Activated T-cell treated with anti-CD3 and anti-CD28 coated beads, Interleukin-2, amount 50 U/mL, for 24 hours (primary cell): ENCODE measurements at regions not wholly inside any gene's neighbourhood (a gene's known extent, or its start where the extent isn't known, plus 50 kb on each side); places are given as distances from the start of the nearest gene placed in this dataset.

Experiments used
- DNase-seq: peaks from one replicate; pipeline ENCODE4 v3.0.0-alpha.2; 2020
- H3K27ac Mint-ChIP-seq: 2 replicates; pipeline ENCODE4 v1.8.0; 2020; ENCODE audit warnings: mild to moderate bottlenecking, mixed read lengths
- H3K27me3 Mint-ChIP-seq: 2 replicates; pipeline ENCODE4 v1.8.0; 2020; ENCODE audit warnings: mixed read lengths
- H3K36me3 Mint-ChIP-seq: 2 replicates; pipeline ENCODE4 v1.8.0; 2020; ENCODE audit warnings: low read depth, mixed read lengths
- H3K4me1 Mint-ChIP-seq: 2 replicates; pipeline ENCODE4 v1.8.0; 2020; ENCODE audit warnings: low read depth, mixed read lengths
- H3K4me3 Mint-ChIP-seq: 2 replicates; pipeline ENCODE4 v1.8.0; 2020; ENCODE audit warnings: mild to moderate bottlenecking, moderate library complexity, mixed read lengths
- H3K9me3 Mint-ChIP-seq: 2 replicates; pipeline ENCODE4 v1.8.0; 2020; ENCODE audit warnings: mixed read lengths

DNA sequence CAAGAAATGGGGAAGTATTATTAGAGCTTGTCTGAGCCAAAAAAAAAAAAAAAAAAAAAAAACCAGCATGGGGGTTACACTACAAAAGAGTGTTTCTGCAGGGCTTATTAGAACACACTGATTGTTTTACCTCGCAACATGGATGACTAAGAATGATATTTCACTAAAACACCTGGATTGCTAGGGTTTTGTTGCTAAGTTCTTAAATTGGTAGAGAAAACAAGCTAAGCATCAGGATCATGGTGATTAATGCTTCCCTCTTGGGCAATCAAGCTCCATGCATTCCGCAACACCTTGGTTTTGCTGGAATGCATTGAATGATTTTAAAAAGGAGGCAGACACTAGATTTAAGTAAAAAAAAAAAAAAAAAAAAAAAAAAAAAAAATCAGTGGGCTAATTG lies 931.4 kb upstream of the CDH8 start:
- Mint-ChIP-seq H3K4me3 (no peak overlapping the region), H3K9me3 (peaks cover 28% of the 10 kb centered on the region), H3K27ac (no peak overlapping the region), H3K36me3 (no peaks in the 10 kb centered on the region), H3K4me1 (no peaks in the 10 kb centered on the region), H3K27me3 (no peaks in the 10 kb centered on the region)
- no peak for DNase-seq

DNA sequence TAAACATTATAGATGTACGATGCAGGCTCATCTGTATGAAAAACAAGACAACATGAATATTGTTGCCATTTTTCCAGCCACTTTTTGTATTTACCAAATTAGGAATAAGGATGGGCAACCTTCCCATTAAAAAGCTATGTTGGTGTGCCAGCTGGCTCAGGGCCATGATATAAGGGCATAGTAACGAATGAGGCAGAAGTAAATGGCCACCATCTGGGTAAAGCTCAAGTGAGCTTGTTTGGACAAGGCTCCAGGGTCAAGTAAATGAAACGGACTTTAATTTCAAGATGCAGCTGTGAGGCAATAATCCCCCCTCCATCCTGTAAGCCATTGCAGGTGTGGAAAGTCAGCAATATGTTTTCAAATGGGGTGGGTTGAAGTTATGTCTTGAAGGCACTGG lies 930.9 kb upstream of the CDH8 start:
- Mint-ChIP-seq H3K4me1 (no peaks in the 10 kb centered on the region), H3K9me3 (peaks cover 28% of the 10 kb centered on the region), H3K4me3 (no peak overlapping the region), H3K36me3 (no peaks in the 10 kb centered on the region), H3K27ac (no peak overlapping the region), H3K27me3 (no peaks in the 10 kb centered on the region)
- no peak for DNase-seq

GRCh38 chr16:62966626-62967025 lies 930.4 kb upstream of the CDH8 start:
- no peak for DNase-seq
- Mint-ChIP-seq H3K4me3 (no peak overlapping the region), H3K4me1 (no peaks in the 10 kb centered on the region), H3K27me3 (no peaks in the 10 kb centered on the region), H3K36me3 (no peaks in the 10 kb centered on the region), H3K27ac (no peak overlapping the region), H3K9me3 (peaks cover 32% of the 10 kb centered on the region)

GRCh38 chr16:62965831-62966230 lies 929.6 kb upstream of the CDH8 start:
- Mint-ChIP-seq H3K36me3 (no peaks in the 10 kb centered on the region), H3K4me1 (no peaks in the 10 kb centered on the region), H3K9me3 (peaks cover 34% of the 10 kb centered on the region), H3K4me3 (no peak overlapping the region), H3K27ac (no peak overlapping the region), H3K27me3 (no peaks in the 10 kb centered on the region)
- DNase-seq = no peak

GRCh38 chr16:62963846-62964245 lies 927.6 kb upstream of the CDH8 start:
- no peak for DNase-seq
- no peaks in the 10 kb centered on the region for H3K4me1 Mint-ChIP-seq
- H3K27ac Mint-ChIP-seq = no peak overlapping the region
- no peak overlapping the region for H3K4me3 Mint-ChIP-seq
- H3K27me3 Mint-ChIP-seq = no peaks in the 10 kb centered on the region
- no peaks in the 10 kb centered on the region for H3K36me3 Mint-ChIP-seq
- H3K9me3 Mint-ChIP-seq = peaks cover 35% of the 10 kb centered on the region

DNA sequence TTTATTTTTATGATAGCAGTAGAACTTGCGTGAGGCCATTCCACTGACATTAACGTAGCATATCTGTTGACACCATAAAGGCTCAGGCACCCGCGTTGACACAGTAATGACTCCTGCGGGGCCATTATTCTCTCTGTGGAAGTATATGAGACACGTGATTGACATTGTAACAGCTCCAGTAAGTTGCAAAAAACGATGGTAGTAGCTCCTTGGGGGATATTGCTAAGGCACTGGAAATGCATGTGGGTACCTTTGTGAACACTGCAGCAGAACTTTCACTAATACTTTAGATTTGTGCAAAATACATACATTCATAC lies 918.8 kb upstream of the CDH8 start:
- Mint-ChIP-seq H3K9me3 (peaks cover 34% of the 10 kb centered on the region), H3K4me3 (no peak overlapping the region), H3K27me3 (no peaks in the 10 kb centered on the region), H3K36me3 (no peaks in the 10 kb centered on the region), H3K27ac (no peak overlapping the region), H3K4me1 (no peaks in the 10 kb centered on the region)
- no peak for DNase-seq

DNA sequence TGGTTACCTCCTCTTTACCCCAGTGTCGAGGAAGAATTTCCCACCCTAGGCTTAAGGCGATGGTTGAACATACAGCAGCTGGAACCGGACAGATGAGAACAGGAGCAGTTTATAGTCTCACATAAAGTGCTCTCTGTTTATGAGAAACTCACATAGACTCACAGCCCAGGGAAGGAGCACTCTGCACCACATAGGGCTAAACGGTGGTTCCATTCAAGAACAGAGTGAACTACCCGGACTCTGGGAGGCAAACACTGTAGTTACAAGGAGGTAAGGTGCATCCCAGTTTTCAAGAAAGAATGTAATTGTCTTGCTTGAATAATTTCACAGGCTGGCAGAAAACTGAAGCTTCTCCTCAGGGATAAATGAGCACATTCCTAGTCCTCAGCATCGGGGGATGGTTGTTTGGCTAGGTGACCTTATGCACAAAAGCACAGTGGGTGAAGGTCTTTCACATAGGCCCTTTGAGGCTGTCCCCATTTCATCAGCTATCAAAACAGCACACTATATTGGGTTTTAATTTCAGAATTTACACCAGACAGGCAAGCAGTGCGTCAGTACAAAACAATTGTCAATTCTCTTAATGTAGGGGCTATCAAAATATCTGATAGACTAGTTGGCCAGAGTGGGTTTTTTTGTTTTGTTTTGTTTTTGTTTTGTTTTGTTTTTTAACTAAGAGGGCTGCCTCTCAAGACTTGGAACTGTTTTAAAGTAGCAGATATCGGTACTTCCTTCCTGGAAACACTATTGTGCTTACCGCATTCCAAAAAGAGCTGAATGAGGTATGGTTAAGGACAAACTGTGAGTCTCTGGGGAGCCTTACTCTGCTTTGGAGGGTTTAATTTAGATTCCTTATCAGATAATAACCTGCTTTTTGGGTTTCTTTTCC lies 918.1 kb upstream of the CDH8 start:
- Mint-ChIP-seq H3K27me3 (no peaks in the 10 kb centered on the region), H3K4me1 (no peaks in the 10 kb centered on the region), H3K36me3 (no peaks in the 10 kb centered on the region), H3K4me3 (no peak overlapping the region), H3K9me3 (peaks cover 30% of the 10 kb centered on the region), H3K27ac (no peak overlapping the region)
- DNase-seq = no peak

- no peak overlapping the region for H3K4me3 Mint-ChIP-seq
- no peak overlapping the region for H3K27ac Mint-ChIP-seq
- H3K4me1 Mint-ChIP-seq = no peaks in the 10 kb centered on the region
- no peak for DNase-seq
- H3K9me3 Mint-ChIP-seq = peaks cover 33% of the 10 kb centered on the region
- no peaks in the 10 kb centered on the region for H3K27me3 Mint-ChIP-seq
- no peaks in the 10 kb centered on the region for H3K36me3 Mint-ChIP-seq
Measured at GRCh38 chr16:62950351-62950750, 914.1 kb upstream of the CDH8 start.

DNA sequence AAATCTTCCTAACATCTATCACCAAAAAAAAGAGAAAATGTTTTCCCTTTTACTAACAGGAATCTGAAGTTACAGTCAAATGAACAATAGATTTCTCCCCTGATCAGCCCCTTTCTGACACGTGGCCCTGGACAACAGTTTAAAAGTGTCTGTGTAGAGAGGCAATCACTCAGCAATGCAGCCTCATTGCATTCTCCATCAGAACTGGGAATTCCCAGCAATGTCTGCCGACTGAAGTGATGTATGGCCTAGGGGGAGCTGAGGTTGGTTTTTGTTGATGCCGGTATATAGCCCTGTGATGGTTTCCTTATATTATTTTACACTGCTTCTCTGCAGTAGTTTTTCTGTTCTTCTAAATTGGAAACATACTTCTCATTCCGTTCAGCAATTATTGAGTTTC lies 904.3 kb upstream of the CDH8 start:
- peaks cover 20% of the 10 kb centered on the region for H3K9me3 Mint-ChIP-seq
- no peaks in the 10 kb centered on the region for H3K27me3 Mint-ChIP-seq
- no peak for DNase-seq
- H3K36me3 Mint-ChIP-seq = no peaks in the 10 kb centered on the region
- H3K4me3 Mint-ChIP-seq = no peak overlapping the region
- no peak overlapping the region for H3K27ac Mint-ChIP-seq
- H3K4me1 Mint-ChIP-seq = no peaks in the 10 kb centered on the region

DNA sequence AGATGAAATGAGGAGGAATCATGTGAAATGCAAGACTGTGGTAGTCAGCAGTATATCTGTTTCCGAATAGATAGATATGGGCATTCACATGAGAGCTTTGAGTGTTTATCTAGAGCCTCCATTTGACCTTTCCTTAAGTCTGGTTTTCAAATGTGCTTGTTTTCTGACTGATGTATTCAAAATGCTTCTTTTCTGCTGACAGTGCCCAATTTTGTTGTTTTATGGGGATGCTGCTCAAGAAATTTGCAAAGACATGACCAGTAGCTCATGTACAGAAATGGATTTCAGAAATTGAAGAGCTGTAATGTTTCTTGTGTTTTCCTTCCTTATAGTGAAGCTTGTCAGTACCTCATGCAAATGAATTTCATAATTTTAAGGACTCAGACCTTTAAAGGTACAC lies 903.4 kb upstream of the CDH8 start:
- Mint-ChIP-seq H3K4me1 (no peaks in the 10 kb centered on the region), H3K27me3 (no peaks in the 10 kb centered on the region), H3K36me3 (no peaks in the 10 kb centered on the region), H3K4me3 (no peak overlapping the region), H3K27ac (no peak overlapping the region), H3K9me3 (peaks cover 20% of the 10 kb centered on the region)
- DNase-seq = no peak

- Mint-ChIP-seq H3K27ac (no peak overlapping the region), H3K9me3 (peaks cover 29% of the 10 kb centered on the region), H3K4me3 (no peak overlapping the region), H3K36me3 (no peaks in the 10 kb centered on the region), H3K4me1 (no peaks in the 10 kb centered on the region), H3K27me3 (no peaks in the 10 kb centered on the region)
- no peak for DNase-seq
Measured at GRCh38 chr16:62933929-62934328, 897.7 kb upstream of the CDH8 start.

DNA sequence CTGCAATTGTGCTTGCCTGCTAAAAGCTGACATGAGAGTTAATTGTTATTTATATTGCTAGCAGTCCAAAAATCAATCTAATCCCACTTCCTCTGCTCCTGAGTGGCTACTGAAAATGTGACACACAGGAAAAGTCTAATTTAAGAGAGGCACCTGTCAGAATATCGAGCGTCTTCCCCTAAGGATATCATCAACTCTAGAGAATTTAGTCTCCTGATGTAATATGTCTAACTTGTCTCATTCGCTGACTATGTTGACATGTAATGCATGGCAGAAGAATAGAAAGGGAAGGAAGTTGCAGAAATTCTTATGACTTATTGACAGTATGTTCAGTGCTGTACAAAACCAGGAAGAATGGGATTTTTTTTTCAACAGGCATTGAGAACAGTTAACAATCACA lies 893.4 kb upstream of the CDH8 start:
- H3K27ac Mint-ChIP-seq = no peak overlapping the region
- H3K4me1 Mint-ChIP-seq = no peaks in the 10 kb centered on the region
- no peak overlapping the region for H3K4me3 Mint-ChIP-seq
- no peaks in the 10 kb centered on the region for H3K36me3 Mint-ChIP-seq
- H3K9me3 Mint-ChIP-seq = peaks cover 36% of the 10 kb centered on the region
- no peaks in the 10 kb centered on the region for H3K27me3 Mint-ChIP-seq
- no peak for DNase-seq

DNA sequence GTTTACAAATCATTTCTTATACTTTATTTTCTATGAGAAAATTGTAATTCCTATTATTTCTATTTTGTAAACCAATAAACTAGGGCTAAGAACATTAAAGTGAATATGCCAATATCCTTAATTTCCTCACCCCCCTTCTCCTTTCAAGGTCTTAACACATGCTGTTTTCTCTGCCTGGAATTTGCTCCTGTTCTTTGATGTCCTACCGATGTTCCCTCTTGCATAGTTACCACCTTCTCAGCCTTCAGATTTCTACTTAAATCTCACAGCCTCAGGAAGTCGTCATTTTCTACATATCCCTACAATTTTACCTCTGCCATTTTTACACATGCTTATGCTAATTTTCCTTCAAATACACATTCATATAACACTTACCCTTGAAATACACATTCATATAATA lies 890.9 kb upstream of the CDH8 start:
- no peak overlapping the region for H3K27ac Mint-ChIP-seq
- DNase-seq = no peak
- H3K4me3 Mint-ChIP-seq = no peak overlapping the region
- H3K4me1 Mint-ChIP-seq = no peaks in the 10 kb centered on the region
- no peaks in the 10 kb centered on the region for H3K27me3 Mint-ChIP-seq
- no peaks in the 10 kb centered on the region for H3K36me3 Mint-ChIP-seq
- H3K9me3 Mint-ChIP-seq = peaks cover 37% of the 10 kb centered on the region

DNA sequence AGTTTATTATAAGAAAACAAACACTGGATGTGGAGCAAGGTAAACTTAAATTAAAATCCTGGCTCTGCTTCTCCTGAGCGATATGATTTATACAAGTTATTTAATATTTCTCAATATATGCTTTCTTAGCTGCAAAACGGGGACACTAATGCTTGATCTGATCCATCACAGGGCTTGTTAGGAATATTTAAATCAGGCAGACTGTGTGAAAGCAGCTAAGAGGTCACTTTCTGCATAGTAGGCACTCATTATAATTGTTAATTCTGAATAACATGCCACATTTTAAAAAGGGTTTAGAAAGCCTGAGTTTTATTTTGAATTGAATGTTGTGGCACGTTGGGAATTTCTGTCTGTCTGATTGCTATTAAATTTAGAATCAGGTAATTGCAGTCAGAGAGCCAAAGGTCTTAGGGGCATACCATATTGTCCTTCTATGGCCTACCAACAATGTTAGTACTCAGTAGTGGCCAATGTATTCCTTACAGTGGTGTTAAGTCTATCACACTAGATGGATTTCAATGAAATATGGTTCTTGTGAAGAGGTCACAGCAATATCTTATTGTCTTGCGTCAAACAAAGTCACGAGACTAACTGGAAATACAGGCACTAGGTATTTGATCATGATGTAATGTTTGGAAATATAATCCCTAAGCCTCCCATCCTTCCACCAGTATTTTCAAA lies 890.0 kb upstream of the CDH8 start:
- H3K4me1 Mint-ChIP-seq = no peaks in the 10 kb centered on the region
- no peaks in the 10 kb centered on the region for H3K36me3 Mint-ChIP-seq
- DNase-seq = no peak
- no peak overlapping the region for H3K27ac Mint-ChIP-seq
- no peak overlapping the region for H3K4me3 Mint-ChIP-seq
- no peaks in the 10 kb centered on the region for H3K27me3 Mint-ChIP-seq
- H3K9me3 Mint-ChIP-seq = peaks cover 34% of the 10 kb centered on the region

DNA sequence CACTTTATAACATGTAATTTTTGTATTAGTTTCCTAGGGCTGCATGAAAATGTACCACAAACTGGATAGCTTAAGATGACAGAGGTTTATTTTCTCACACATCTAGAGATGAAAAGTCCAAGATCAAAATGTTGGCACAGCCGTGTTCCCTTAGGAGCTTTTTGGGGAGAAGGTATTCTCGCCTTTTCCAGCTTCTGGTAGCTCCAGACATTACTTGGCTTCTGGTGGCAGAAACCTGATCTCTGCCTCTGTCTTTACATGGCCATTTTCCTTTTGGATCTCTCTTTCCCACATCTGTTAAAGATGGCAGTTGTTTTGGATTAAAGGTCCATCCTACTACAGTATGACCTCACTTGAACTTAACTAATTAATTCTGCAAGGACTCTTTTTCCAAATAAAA lies 885.7 kb upstream of the CDH8 start:
- no peaks in the 10 kb centered on the region for H3K36me3 Mint-ChIP-seq
- DNase-seq = no peak
- H3K4me1 Mint-ChIP-seq = no peaks in the 10 kb centered on the region
- H3K4me3 Mint-ChIP-seq = no peak overlapping the region
- no peak overlapping the region for H3K27ac Mint-ChIP-seq
- no peaks in the 10 kb centered on the region for H3K27me3 Mint-ChIP-seq
- peaks cover 36% of the 10 kb centered on the region for H3K9me3 Mint-ChIP-seq
